ENCODE measurements at regions not wholly inside any gene's neighbourhood (a gene's known extent, or its start where the extent isn't known, plus 50 kb on each side); places are given as distances from the start of the nearest gene placed in this dataset.

- TF ChIP-seq CTCF (IDR thresholded peaks at IDR 0.05) (no peak), POLR2A (IDR thresholded peaks at IDR 0.05) (no peak)
These were observed 165.8 kb downstream of the INHBA start for GRCh38 chr7:41536873-41537665.
